Fibroblast of skin of right quadriceps (primary cell): ENCODE measurements at regions not wholly inside any gene's neighbourhood (a gene's known extent, or its start where the extent isn't known, plus 50 kb on each side); places are given as distances from the start of the nearest gene placed in this dataset.

Source experiments
- DNase-seq: peaks from one replicate; pipeline ENCODE4 v3.0.0-alpha.2; 2013

- DNase-seq = peak; percentile 17
Measured at GRCh38 chr15:29601811-29602210, 220.5 kb downstream of the TJP1 start.

GRCh38 chr15:29600262-29600661 lies 222.0 kb downstream of the TJP1 start:
- no peak for DNase-seq

GRCh38 chr15:29596266-29596665 lies 226.0 kb downstream of the TJP1 start:
- DNase-seq = peak; percentile 65

GRCh38 chr15:29593629-29594028 lies 228.6 kb downstream of the TJP1 start:
- DNase-seq = no peak

GRCh38 chr15:29593111-29593510 lies 229.2 kb downstream of the TJP1 start:
- no peak for DNase-seq

GRCh38 chr15:29590701-29591100 lies 231.6 kb downstream of the TJP1 start:
- DNase-seq = no peak

- no peak for DNase-seq
Measured at GRCh38 chr15:29589975-29590374, 232.3 kb downstream of the TJP1 start.

GRCh38 chr15:29589416-29589815 lies 232.9 kb downstream of the TJP1 start:
- peak; percentile 25 for DNase-seq

GRCh38 chr15:29573197-29573838 lies 248.9 kb downstream of the TJP1 start:
- no peak for DNase-seq

- DNase-seq = no peak
Measured at GRCh38 chr15:29571792-29572431, 250.4 kb downstream of the TJP1 start.

- DNase-seq = no peak
Measured at GRCh38 chr15:29570948-29571791, 251.1 kb downstream of the TJP1 start.

GRCh38 chr15:29570121-29570947 lies 251.9 kb downstream of the TJP1 start:
- DNase-seq = peak; percentile 22

- no peak for DNase-seq
Measured at GRCh38 chr15:29569533-29570092, 252.7 kb downstream of the TJP1 start.

- DNase-seq = no peak
Measured at GRCh38 chr15:29568840-29569532, 253.3 kb downstream of the TJP1 start.

GRCh38 chr15:29567336-29567735 lies 254.9 kb downstream of the TJP1 start:
- DNase-seq = no peak

- DNase-seq = no peak
Measured at GRCh38 chr15:29566914-29567313, 255.4 kb downstream of the TJP1 start.

GRCh38 chr15:29563112-29563511 lies 259.2 kb downstream of the TJP1 start:
- no peak for DNase-seq

- no peak for DNase-seq
Measured at GRCh38 chr15:29560896-29561295, 261.4 kb downstream of the TJP1 start.

GRCh38 chr15:29558261-29558660 lies 264.0 kb downstream of the TJP1 start:
- DNase-seq = no peak

- no peak for DNase-seq
Measured at GRCh38 chr15:29557171-29557570, 265.1 kb downstream of the TJP1 start.

- no peak for DNase-seq
Measured at GRCh38 chr15:29556380-29556779, 265.9 kb downstream of the TJP1 start.

GRCh38 chr15:29554531-29554930 lies 267.7 kb downstream of the TJP1 start:
- DNase-seq = no peak
